ENCODE measurements at regions not wholly inside any gene's neighbourhood (a gene's known extent, or its start where the extent isn't known, plus 50 kb on each side); places are given as distances from the start of the nearest gene placed in this dataset.

- DNase-seq: no peak
These were observed 87.5 kb downstream of the LLPH start for GRCh38 chr12:66043035-66043434.

- DNase-seq: no peak
These were observed 88.7 kb downstream of the LLPH start for GRCh38 chr12:66041651-66042363.

- no peak for DNase-seq
These were observed 94.2 kb downstream of the LLPH start for GRCh38 chr12:66036317-66036716.

- peak in 1 of 2 donors; percentile 62 for DNase-seq
These were observed 95.1 kb downstream of the LLPH start for GRCh38 chr12:66035288-66035966.

- DNase-seq: no peak
These were observed 97.4 kb downstream of the LLPH start for GRCh38 chr12:66033151-66033550.

- DNase-seq: no peak
These were observed 97.8 kb downstream of the LLPH start for GRCh38 chr12:66032739-66033138.

- DNase-seq: no peak
These were observed 100.3 kb downstream of the LLPH start for GRCh38 chr12:66030217-66030781.

- DNase-seq: no peak
These were observed 102.2 kb downstream of the LLPH start for GRCh38 chr12:66028390-66028789.

- no peak for DNase-seq
These were observed 105.1 kb downstream of the LLPH start for GRCh38 chr12:66025477-66025876.

- no peak for DNase-seq
These were observed 105.6 kb downstream of the LLPH start for GRCh38 chr12:66024949-66025348.

GRCh38 chr12:66020481-66020880 lies 110.1 kb downstream of the LLPH start:
- no peak for DNase-seq

GRCh38 chr12:66017736-66018135 lies 112.8 kb downstream of the LLPH start:
- DNase-seq: no peak
